ENCODE measurements at regions not wholly inside any gene's neighbourhood (a gene's known extent, or its start where the extent isn't known, plus 50 kb on each side); places are given as distances from the start of the nearest gene placed in this dataset.
A peak's percentile ranks its signal among the peaks of the same experiment; 100 is the strongest.

DNA sequence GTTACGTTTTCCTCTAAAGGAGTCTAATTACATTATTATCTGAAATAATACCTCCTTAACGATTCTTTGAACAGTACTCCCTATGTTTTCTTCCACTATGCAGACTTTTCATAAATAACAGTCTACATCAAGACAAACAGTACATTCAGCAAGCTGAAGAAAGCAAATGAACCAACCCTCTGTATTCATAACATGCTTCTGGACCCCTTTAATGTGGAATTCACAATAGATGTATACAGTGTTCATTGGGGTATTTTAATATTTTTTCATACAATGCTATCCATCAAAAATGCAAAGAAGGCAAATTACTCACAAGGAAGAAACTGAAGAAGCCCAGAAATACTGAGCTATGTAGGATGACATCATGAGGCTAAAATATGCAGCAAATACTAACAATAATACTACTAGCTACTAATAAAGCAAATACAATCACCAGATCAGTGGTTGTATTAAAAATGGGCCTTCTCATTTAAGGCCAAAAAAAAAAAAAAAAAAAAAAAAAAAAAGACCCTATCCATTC, 408.6 kb downstream of the MTX2 start:
- Histone ChIP-seq H3K27ac (ENCODE audit: low read depth, low read length, poor library complexity, severe bottlenecking) (no peak overlapping the region), H4K20me1 (ENCODE audit: insufficient read depth, low read length) (no peaks in the 10 kb centered on the region), H2AFZ (ENCODE audit: low read length) (no peak overlapping the region), H3K4me1 (ENCODE audit: insufficient read depth, low read length, poor library complexity, severe bottlenecking) (peaks cover 2% of the 10 kb centered on the region), H3K4me3 (ENCODE audit: low read depth, low read length, poor library complexity, severe bottlenecking) (no peak overlapping the region), H3K4me2 (ENCODE audit: low read length) (no peak overlapping the region), H3K79me2 (ENCODE audit: insufficient read depth, low read depth, low read length) (no peaks in the 10 kb centered on the region), H3K9me2 (ENCODE audit: insufficient read depth, low read length) (no peaks in the 10 kb centered on the region), H3K36me3 (ENCODE audit: insufficient read depth, low read length) (no peaks in the 10 kb centered on the region), H3K9me3 (ENCODE audit: low read length) (no peaks in the 10 kb centered on the region)
- BruUV-seq (replicated peaks), result no TSS peak
- DNase-seq (ENCODE audit: low spot score), result no peak
- intact Hi-C loops (cut with micrococcal nuclease; ENCODE audit: unreplicated experiment), result no loop called here
- POLR2A ChIA-PET, result interaction anchor here (0.6 to 0.7 kb wide), 3 partner anchors 28 to 50 kb away, joined by 3 to 4 read pairs (median 3); no protein-coding TSS in a partner anchor
- TF ChIP-seq EZH2phosphoT487 (IDR thresholded peaks at IDR 0.05; ENCODE audit: borderline replicate concordance, low read depth, low read length), result no peak
- TF ChIP-seq, protein P1, sequence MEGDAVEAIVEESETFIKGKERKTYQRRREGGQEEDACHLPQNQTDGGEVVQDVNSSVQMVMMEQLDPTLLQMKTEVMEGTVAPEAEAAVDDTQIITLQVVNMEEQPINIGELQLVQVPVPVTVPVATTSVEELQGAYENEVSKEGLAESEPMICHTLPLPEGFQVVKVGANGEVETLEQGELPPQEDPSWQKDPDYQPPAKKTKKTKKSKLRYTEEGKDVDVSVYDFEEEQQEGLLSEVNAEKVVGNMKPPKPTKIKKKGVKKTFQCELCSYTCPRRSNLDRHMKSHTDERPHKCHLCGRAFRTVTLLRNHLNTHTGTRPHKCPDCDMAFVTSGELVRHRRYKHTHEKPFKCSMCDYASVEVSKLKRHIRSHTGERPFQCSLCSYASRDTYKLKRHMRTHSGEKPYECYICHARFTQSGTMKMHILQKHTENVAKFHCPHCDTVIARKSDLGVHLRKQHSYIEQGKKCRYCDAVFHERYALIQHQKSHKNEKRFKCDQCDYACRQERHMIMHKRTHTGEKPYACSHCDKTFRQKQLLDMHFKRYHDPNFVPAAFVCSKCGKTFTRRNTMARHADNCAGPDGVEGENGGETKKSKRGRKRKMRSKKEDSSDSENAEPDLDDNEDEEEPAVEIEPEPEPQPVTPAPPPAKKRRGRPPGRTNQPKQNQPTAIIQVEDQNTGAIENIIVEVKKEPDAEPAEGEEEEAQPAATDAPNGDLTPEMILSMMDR (conservative IDR thresholded peaks at IDR 0.05; ENCODE audit: low read length), result no peak
- CTCF ChIA-PET (ENCODE audit: unreplicated experiment), result no interaction called here

- TF ChIP-seq, protein P1 (conservative IDR thresholded peaks at IDR 0.05; ENCODE audit: low read length), result no peak
- no peak for TF ChIP-seq EZH2phosphoT487 (IDR thresholded peaks at IDR 0.05; ENCODE audit: borderline replicate concordance, low read depth, low read length)
- CTCF ChIA-PET (ENCODE audit: unreplicated experiment), result no interaction called here
These were observed 409.3 kb downstream of the MTX2 start for GRCh38 chr2:176678571-176678970.

GRCh38 chr2:176679061-176679669, 409.9 kb downstream of the MTX2 start:
- no peaks in the 10 kb centered on the region for H3K79me2 ChIP-seq (ENCODE audit: insufficient read depth, low read depth, low read length)
- no peaks in the 10 kb centered on the region for H3K9me3 ChIP-seq (ENCODE audit: low read length)
- no peaks in the 10 kb centered on the region for H3K4me1 ChIP-seq (ENCODE audit: insufficient read depth, low read length, poor library complexity, severe bottlenecking)
- H3K4me2 ChIP-seq (ENCODE audit: low read length), result no peak overlapping the region
- no peaks in the 10 kb centered on the region for H4K20me1 ChIP-seq (ENCODE audit: insufficient read depth, low read length)
- TF ChIP-seq EZH2phosphoT487 (IDR thresholded peaks at IDR 0.05; ENCODE audit: borderline replicate concordance, low read depth, low read length), result no peak
- TF ChIP-seq, protein P1 (conservative IDR thresholded peaks at IDR 0.05; ENCODE audit: low read length), result peak; percentile 48
- no TSS peak for BruUV-seq (replicated peaks)
- no peaks in the 10 kb centered on the region for H3K9me2 ChIP-seq (ENCODE audit: insufficient read depth, low read length)
- ChIA-PET CTCF (ENCODE audit: unreplicated experiment) (no interaction called here), POLR2A (no interaction called here)
- H3K27ac ChIP-seq (ENCODE audit: low read depth, low read length, poor library complexity, severe bottlenecking), result no peak overlapping the region
- no peaks in the 10 kb centered on the region for H3K36me3 ChIP-seq (ENCODE audit: insufficient read depth, low read length)
- no peak overlapping the region for H2AFZ ChIP-seq (ENCODE audit: low read length)
- H3K4me3 ChIP-seq (ENCODE audit: low read depth, low read length, poor library complexity, severe bottlenecking), result no peak overlapping the region
- no peak for DNase-seq (ENCODE audit: low spot score)
- intact Hi-C loops (cut with micrococcal nuclease; ENCODE audit: unreplicated experiment), result no loop called here

More at GRCh38 chr2:176678571-176678970, 409.3 kb downstream of the MTX2 start:
- no peaks in the 10 kb centered on the region for H3K79me2 ChIP-seq (ENCODE audit: insufficient read depth, low read depth, low read length)
- no peak overlapping the region for H3K4me2 ChIP-seq (ENCODE audit: low read length)
- no peak overlapping the region for H3K27ac ChIP-seq (ENCODE audit: low read depth, low read length, poor library complexity, severe bottlenecking)
- intact Hi-C loops (cut with micrococcal nuclease; ENCODE audit: unreplicated experiment), result no loop called here
- no peaks in the 10 kb centered on the region for H3K9me2 ChIP-seq (ENCODE audit: insufficient read depth, low read length)
- no peak overlapping the region for H2AFZ ChIP-seq (ENCODE audit: low read length)
- POLR2A ChIA-PET, result no interaction called here
- no peaks in the 10 kb centered on the region for H3K4me1 ChIP-seq (ENCODE audit: insufficient read depth, low read length, poor library complexity, severe bottlenecking)
- H4K20me1 ChIP-seq (ENCODE audit: insufficient read depth, low read length), result no peaks in the 10 kb centered on the region
- no peaks in the 10 kb centered on the region for H3K36me3 ChIP-seq (ENCODE audit: insufficient read depth, low read length)
- DNase-seq (ENCODE audit: low spot score), result no peak
- no peaks in the 10 kb centered on the region for H3K9me3 ChIP-seq (ENCODE audit: low read length)
- no peak overlapping the region for H3K4me3 ChIP-seq (ENCODE audit: low read depth, low read length, poor library complexity, severe bottlenecking)
- no TSS peak for BruUV-seq (replicated peaks)
